Ovary (tissue), 3 donors: ENCODE measurements at regions not wholly inside any gene's neighbourhood (a gene's known extent, or its start where the extent isn't known, plus 50 kb on each side); places are given as distances from the start of the nearest gene placed in this dataset.

Experiments used
- CTCF ChIP-seq, 3 donors: fragments of 450-650 bp in 2 of 3; fragments of 200-600 bp in 1 of 3; IDR thresholded peaks; one replicate each; pipeline versions ENCODE4 v1.5.1 to v1.8.0; 2016 to 2022; ENCODE audit warnings: antibody characterized with exemption in 3 of 3, mild to moderate bottlenecking in 1 of 3
- EP300 ChIP-seq: sonication (generic); formaldehyde crosslinking; IDR thresholded peaks from one replicate; pipeline ENCODE4 v1.6.1; 2017; ENCODE audit warnings: antibody characterized with exemption
- POLR2A ChIP-seq: fragments of 450-650 bp; IDR thresholded peaks from one replicate; pipeline ENCODE4 v1.6.1; 2017; ENCODE audit warnings: antibody characterized with exemption, mild to moderate bottlenecking, moderate library complexity
- donor health status: DM: no; HTN: no; CAD: no.

- no peak for TF ChIP-seq POLR2A
- no peak for TF ChIP-seq CTCF (IDR thresholded peaks at IDR 0.05)
- no peak for TF ChIP-seq EP300
These were observed 50.5 kb upstream of the SCAF8 start for GRCh38 chr6:154682633-154683125.
